ENCODE measurements at regions not wholly inside any gene's neighbourhood (a gene's known extent, or its start where the extent isn't known, plus 50 kb on each side); places are given as distances from the start of the nearest gene placed in this dataset.

DNA sequence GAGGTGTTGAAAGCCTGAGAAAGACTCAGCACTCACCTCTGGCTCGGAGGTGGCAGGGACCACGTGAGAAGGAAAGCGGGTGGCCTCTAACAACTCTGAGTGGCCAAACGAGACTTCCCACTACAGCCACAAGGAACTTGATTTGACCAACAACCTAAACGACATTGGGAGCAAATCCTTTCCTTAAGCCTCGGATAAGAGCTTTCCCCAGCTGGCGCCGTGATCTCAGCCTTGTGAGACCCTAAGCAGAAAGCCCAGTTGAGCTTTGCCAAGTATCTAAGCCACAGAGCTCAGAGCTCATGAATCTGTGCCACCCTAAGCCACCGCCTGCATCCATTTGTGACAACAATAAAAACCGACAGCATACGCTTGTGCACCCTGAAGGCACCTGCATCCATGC is 636.0 kb downstream of the TBC1D22A start:
- DNase-seq = no peak

DNA sequence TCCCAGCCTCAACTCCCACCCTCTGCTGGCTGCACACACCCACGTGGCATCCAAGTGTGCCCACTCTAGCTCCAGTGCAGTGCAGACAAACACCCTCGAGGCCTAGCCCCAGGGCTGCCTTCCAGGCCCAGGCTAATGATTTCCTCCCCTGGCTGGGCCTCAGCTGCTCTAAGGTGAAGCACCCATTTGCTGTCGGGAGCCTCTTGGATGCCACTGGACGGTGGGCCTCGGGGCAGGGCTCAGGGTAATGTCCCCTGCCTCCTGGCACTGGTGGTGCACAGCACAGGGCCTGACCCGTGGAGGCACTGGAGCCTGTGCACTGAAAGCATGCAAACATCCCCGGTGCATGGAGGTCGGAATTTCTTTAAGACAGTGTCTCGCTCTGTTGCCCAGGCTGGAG is 635.2 kb downstream of the TBC1D22A start:
- DNase-seq = no peak

DNA sequence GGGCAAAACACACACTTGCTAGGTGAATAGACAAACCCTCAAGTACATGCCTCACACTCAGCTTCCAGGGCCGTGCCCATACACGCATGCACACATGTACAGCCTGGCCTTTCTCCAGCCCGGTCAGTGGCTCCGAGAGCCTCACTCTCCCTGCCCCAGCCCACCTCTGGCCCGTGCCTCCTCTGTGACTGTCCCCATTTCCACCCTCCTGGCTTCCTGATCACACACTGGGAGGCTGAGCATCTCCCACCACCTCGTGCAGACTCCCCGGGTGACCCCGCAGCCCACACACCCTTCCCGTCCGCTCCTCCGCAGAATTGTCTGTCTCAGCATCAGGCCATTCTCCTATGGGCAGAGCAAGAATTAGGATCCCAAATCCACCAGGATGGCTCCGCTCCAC is 634.1 kb downstream of the TBC1D22A start:
- no peak for DNase-seq

DNA sequence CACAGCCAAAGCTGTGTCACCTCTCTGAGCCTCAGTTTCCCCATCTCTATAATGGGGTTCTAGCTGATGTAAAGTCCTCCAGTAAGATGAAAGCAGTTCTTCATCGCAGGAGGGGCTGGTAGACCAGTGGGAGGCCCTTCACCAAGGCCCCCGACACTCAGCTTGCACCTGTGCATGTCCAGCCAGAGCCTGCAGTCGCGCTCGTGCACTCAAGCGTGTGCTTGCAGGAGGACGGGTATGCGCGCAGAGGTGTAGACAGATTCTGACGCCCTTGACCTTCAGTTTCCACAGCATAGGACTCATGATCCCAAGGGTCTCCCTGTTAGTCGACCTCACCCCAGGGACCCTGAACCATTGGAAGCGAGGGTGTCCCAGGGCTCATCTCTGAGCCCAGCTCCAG is 633.7 kb downstream of the TBC1D22A start:
- no peak for DNase-seq

- DNase-seq = no peak
Measured at GRCh38 chr22:47395481-47395880, 633.0 kb downstream of the TBC1D22A start.

GRCh38 chr22:47394504-47395440 is 632.3 kb downstream of the TBC1D22A start:
- DNase-seq = no peak

- DNase-seq = no peak
Measured at GRCh38 chr22:47393191-47393590, 630.7 kb downstream of the TBC1D22A start.

DNA sequence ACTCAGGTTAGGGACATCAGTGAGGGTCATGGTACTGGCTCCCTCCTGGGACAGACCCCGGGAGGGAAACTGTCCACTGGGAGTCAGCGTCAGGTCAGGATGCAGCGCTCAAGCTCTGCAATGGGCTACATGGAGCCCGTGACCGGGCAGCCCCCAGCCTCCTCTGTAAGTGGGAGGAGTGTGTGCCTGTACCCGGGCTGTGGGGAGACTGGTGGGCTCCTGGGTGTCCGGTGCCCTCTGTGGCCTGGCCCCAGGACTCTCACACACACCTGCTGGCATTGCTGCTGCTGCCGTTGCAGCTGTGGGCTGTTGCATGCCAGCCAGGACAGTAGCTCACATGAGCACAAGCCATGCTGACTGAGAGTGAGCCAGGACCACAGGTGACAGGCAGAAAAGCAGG is 630.3 kb downstream of the TBC1D22A start:
- DNase-seq = no peak

- no peak for DNase-seq
Measured at GRCh38 chr22:47392054-47392347, 629.6 kb downstream of the TBC1D22A start.

DNA sequence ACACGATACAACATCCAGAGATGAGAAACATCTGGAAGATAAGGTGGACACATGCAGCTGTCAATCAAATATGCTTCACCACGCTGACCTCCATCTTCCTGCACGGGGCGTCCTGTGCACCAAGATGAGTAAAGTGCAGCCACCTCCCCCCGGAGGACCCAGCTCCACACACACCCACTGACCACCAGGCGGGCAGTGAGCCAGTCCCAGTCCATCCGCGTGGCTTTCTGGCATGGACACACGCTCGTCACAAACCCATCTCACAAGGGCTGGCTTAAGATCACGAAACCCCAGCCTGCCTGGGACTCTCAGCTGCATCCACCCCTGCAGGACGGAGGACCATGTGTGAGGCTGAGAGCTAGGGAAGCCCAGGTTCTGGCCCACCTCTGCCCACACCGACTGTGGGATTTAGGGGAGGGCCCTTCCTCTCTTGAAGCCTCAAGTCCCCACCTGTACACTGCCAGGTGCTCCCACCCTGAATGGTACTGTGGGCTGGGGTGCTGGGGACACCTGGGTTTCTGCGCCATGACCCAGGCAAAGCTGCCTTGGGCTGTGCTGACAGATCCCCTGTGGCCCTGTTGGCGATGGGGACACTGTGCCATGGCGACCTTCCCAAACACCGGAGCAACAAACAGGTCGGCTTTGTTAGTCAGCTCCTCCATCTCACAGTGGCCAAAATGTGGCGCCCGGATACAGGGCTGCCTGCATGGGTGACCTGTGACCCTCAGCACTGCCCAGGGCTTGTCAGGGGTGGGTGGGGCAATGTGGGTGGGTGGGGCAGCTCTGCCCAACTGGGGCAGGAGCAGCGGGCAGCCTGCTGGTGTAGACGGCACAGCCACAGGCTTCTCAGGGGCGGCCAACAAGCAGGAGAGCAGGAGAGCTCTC is 629.0 kb downstream of the TBC1D22A start:
- no peak for DNase-seq

DNA sequence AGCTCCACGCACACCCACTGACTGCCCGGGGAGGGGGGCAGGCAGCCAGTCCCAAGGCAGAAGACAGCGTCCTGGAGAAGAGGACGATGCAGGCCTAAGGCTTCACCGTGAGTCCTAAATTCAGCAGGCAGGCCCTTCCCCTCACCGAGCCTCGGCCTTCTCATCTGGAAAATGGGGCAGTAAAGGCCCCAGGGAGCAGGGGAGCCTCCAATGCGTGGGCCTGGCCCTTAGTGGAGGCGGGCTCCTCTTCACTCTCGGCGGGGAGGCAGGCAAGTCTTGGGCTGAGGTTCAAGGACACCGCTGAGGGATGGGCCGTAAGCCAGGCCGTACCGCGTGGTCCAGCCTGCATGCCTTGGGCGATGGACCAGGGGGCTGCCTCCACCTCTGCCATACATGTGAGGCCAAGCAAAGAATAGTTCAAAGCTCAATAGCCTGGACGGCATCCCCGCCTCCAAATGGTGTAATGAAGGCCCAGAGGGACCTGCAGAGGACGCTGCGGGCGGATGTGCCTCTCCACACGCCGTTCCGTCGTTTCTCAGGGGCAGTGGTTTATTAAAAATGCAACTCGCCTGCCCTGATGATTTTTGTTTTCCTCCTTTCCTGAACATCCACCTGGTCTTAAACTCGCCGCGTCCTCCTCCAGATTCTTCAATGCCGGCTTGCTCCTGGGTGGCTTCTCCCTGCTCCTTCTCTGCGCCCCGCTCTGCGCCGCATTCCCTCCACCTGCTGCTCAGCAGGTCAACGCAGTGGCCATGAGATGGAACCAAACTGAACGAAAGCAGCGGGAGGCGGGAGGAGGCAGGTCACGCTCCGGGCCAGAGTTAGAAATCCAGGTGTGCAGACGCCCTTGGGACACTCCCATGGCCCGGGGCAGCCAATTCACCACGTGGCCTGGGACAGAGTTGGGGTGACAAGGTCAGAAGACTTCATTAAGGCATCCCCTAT is 627.8 kb downstream of the TBC1D22A start:
- no peak for DNase-seq

GRCh38 chr22:47389201-47389600 is 626.8 kb downstream of the TBC1D22A start:
- DNase-seq = no peak

DNA sequence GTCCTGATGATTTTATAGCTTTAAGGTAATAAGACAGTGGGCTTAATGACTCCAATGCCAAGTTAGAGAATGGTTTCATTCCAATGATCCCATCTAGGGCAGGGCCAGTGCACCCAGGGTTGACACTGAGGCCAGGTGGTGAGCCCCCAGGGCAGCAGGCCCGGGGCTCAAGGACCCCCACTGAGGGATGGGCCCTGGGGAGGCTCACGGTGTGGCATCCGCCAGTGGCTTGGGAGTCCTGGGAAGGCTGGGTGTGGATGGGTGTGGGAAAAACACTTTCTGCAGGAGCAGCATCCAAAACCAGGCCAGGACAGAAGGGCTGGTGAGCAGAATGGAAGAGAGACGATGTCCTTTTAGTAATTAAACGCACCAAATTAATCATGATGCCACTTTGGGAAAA is 626.3 kb downstream of the TBC1D22A start:
- DNase-seq = no peak

GRCh38 chr22:47388331-47388730 is 625.9 kb downstream of the TBC1D22A start:
- DNase-seq = no peak

GRCh38 chr22:47386812-47387510 is 624.5 kb downstream of the TBC1D22A start:
- DNase-seq = no peak

DNA sequence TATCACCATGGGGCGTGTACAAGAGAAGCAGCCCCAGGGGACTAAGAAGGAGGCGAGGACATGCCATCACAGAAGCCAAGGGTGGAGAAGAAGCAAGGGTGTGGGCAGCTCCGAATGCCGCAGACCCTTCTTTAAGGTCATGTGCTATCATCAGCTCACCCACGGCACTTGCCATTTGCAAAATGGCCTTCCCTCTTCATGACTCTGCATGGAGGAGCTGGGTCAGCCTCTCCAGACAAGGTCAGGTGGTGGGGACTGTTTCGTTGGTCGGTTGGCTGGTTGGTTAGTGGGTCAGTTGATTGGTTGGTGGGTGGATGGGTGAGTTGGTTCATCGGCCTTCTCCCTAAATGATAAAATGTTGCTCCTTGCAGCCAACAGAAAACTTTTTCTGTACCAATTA is 622.5 kb downstream of the TBC1D22A start:
- DNase-seq = no peak

DNA sequence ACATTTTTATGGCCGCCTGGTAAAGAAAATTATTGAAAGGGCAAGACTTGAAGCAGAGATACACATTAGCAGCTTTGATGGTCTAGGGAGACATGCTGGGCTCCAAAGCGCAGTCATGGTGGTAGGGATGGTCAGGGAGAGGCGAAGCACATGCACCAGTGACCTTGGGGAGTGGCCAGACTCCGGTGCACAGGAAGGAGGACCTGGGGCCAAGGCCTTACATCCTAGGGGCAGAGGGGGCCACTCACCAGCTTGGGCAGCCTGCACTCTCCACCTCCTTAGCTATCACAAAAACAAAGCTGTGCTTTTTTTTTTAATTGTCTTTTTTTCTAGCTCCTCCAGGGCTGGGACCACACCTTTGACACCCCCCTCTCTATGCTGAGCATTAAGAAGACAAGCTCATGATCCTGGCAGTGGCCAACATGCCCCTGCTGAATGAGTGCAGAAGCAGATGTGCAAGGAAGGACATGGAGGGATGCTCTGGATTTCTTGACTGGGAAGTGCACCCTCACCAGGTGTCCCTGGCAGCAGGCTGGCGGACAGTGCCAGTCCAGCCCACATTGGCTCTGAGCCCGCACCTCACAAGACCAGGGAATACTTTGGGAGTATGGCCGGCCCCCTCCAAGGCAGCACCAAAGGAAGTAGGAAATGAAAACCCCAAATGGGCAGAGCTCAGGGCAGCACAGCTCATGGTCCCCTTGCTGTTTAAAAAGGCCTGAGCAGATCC is 619.9 kb downstream of the TBC1D22A start:
- DNase-seq = no peak

DNA sequence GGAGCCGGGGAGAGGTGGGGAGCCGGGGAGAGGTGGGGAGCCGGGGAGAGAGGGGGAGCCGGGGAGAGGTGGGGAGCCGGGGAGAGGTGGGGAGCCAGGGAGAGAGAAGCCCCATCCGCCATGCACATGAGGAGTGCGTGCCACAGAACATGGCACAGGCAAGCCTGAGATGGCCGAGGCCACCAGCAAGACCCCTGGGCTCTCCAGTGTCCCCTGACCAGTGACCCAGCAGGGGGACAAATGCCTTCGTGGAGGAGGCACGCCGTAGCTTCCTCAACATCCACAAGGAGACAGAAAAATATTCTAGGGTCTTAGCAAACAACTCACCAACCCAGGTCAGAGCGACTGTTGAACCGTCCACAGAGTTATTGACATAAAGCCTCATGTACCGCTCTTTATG is 618.8 kb downstream of the TBC1D22A start:
- no peak for DNase-seq

- DNase-seq = no peak
Measured at GRCh38 chr22:47380692-47381091, 618.2 kb downstream of the TBC1D22A start.

GRCh38 chr22:47379037-47379436 is 616.6 kb downstream of the TBC1D22A start:
- no peak for DNase-seq

- no peak for DNase-seq
Measured at GRCh38 chr22:47377926-47378560, 615.6 kb downstream of the TBC1D22A start.
